HepG2 (cell line): ENCODE measurements at regions not wholly inside any gene's neighbourhood (a gene's known extent, or its start where the extent isn't known, plus 50 kb on each side); places are given as distances from the start of the nearest gene placed in this dataset.

ENCODE experiments used
- ATAC-seq: fragments of 200-7000 bp; cut with Tn5 transposase; 3 replicates; pipeline ENCODE4 v1.9.1; 2020; ENCODE audit warnings: mild to moderate bottlenecking, moderate library complexity
- BruUV-seq: library from RNA; stranded (reverse); fragments of 400-500 nt; replicated peaks from 2 replicates; lab custom pipeline; 2021; lab: Mats Ljungman, UMichigan
- CTCF ChIA-PET: fragments of 300-600 bp; formaldehyde crosslinking; extraction: SDS; loops from one replicate; lab custom pipeline; 2021; ENCODE audit warnings: low total read pairs, inconsistent platforms, low intra/inter-chr PET ratio; lab: Yijun Ruan, JAX
- POLR2A ChIA-PET: fragments of 350-600 bp; sonication (Branson Sonifier 250); formaldehyde crosslinking; loops from one replicate; lab custom pipeline; 2020; ENCODE audit warnings: antibody characterized with exemption, inconsistent platforms; lab: Yijun Ruan, JAX
- DNase-seq: peaks from one replicate; pipeline ENCODE4 v3.0.0-alpha.2; 2015; ENCODE audit warnings: low spot score
- FAIRE-seq: peaks from 3 replicates; lab custom pipeline; 2011; peaks lifted over from hg19 to GRCh38; lab: Jason Lieb, UNC
- H2AFZ ChIP-seq: one replicate; pipeline ENCODE4 v1.6.1; 2011; ENCODE audit warnings: low read length, inconsistent platforms
- H3K27ac ChIP-seq: fragments of 300-600 bp; 3 replicates; pipeline ENCODE4 v1.8.0; 2011; ENCODE audit warnings: mixed run types, mild to moderate bottlenecking, mixed read lengths, low read length, inconsistent platforms; ENCODE audit not compliant: insufficient read depth; ENCODE audit errors: extremely low read length
- H3K27me3 ChIP-seq, 2 experiments: fragments of 200-600 bp in 1 of 2; 2 replicates in 1 of 2; 3 replicates in 1 of 2; pipeline versions ENCODE4 v1.6.0 to v1.8.0; 2011; ENCODE audit warnings: low read length in 2 of 2, mild to moderate bottlenecking in 2 of 2, moderate library complexity in 2 of 2, inconsistent platforms in 1 of 2; ENCODE audit not compliant: insufficient read depth in 2 of 2, control insufficient read depth in 1 of 2
- H3K36me3 ChIP-seq, 2 experiments: fragments of 200-600 bp in 1 of 2; replicated peaks in 1 of 2; 2 replicates in 1 of 2; 3 replicates in 1 of 2; pipeline versions ENCODE4 v1.5.1 to v1.8.0; 2011; ENCODE audit warnings: low read length in 2 of 2, inconsistent platforms in 1 of 2; ENCODE audit not compliant: insufficient read depth in 2 of 2, control insufficient read depth in 1 of 2
- H3K4me1 ChIP-seq: 2 replicates; pipeline ENCODE4 v1.5.1; 2012; ENCODE audit warnings: low read length, inconsistent platforms; ENCODE audit not compliant: insufficient read depth
- H3K4me2 ChIP-seq: 2 replicates; pipeline ENCODE4 v1.6.0; 2011; ENCODE audit warnings: low read depth, low read length, inconsistent platforms
- H3K4me3 ChIP-seq, 3 experiments: fragments of 200-600 bp in 1 of 3; sonication (generic), shearing (Covaris generic) in 1 of 3; replicated peaks in 1 of 3; 2 replicates each; pipeline ENCODE4 v1.5.1; 2011 to 2016; ENCODE audit warnings: low read length in 3 of 3, inconsistent platforms in 2 of 3, low read depth in 2 of 3, mild to moderate bottlenecking in 2 of 3, control low read depth in 1 of 3, mixed read lengths in 1 of 3; ENCODE audit not compliant: insufficient read depth in 1 of 3
- H3K79me2 ChIP-seq: one replicate; pipeline ENCODE4 v1.6.1; 2011; ENCODE audit warnings: low read length, inconsistent platforms; ENCODE audit not compliant: insufficient read depth
- H3K9ac ChIP-seq: 2 replicates; pipeline ENCODE4 v1.6.0; 2011; ENCODE audit warnings: mild to moderate bottlenecking, low read depth, low read length, inconsistent platforms; ENCODE audit not compliant: insufficient read depth
- H3K9me3 ChIP-seq: 2 replicates; pipeline ENCODE4 v1.5.1; 2012; ENCODE audit warnings: mild to moderate bottlenecking, low read length
- H4K20me1 ChIP-seq: 2 replicates; pipeline ENCODE4 v1.6.0; 2011; ENCODE audit warnings: inconsistent platforms, mild to moderate bottlenecking, low read length, moderate library complexity; ENCODE audit not compliant: insufficient read depth
- ARNT ChIP-seq: fragments of 450-650 bp; IDR thresholded peaks from 2 replicates; pipeline ENCODE4 v1.6.1; 2017
- KMT2A ChIP-seq: sonication (generic); formaldehyde crosslinking; IDR thresholded peaks from 2 replicates; pipeline ENCODE4 v1.4.0; 2020; ENCODE audit warnings: missing genetic modification reagents
- MXI1 ChIP-seq: IDR thresholded peaks from 3 replicates; pipeline ENCODE4 v1.6.1; 2012; ENCODE audit warnings: low read depth, low read length, inconsistent platforms, borderline replicate concordance
- SNRNP70 ChIP-seq: fragments of 200-400 bp; formaldehyde crosslinking; IDR thresholded peaks from 2 replicates; pipeline ENCODE4 v1.6.1; 2017; ENCODE audit warnings: mild to moderate bottlenecking, low read depth, low read length, moderate library complexity
- SP140L ChIP-seq: sonication (generic); formaldehyde crosslinking; IDR thresholded peaks from 2 replicates; pipeline ENCODE4 v1.4.0; 2020; ENCODE audit warnings: missing genetic modification reagents, borderline replicate concordance
- SRSF9 ChIP-seq: fragments of 200-400 bp; formaldehyde crosslinking; IDR thresholded peaks from 2 replicates; pipeline ENCODE4 v1.6.1; 2018; ENCODE audit warnings: borderline replicate concordance, mild to moderate bottlenecking, low read depth, low read length; ENCODE audit not compliant: insufficient read depth, poor library complexity, severe bottlenecking
- TCF7 ChIP-seq: sonication (generic); IDR thresholded peaks from 2 replicates; pipeline ENCODE4 v1.6.1; 2016; ENCODE audit warnings: antibody characterized with exemption, low read depth
- ZNF724P ChIP-seq: sonication (generic); formaldehyde crosslinking; IDR thresholded peaks from 2 replicates; pipeline ENCODE4 v1.8.0; 2022; ENCODE audit warnings: missing genetic modification reagents, borderline replicate concordance
- WGBS: methylation state at CpG from one replicate; pipeline ENCODE4 v1.1.6; 2017; ENCODE audit warnings: low lambda C conversion rate; 5-methylcytosine and 5-hydroxymethylcytosine counted together
- in situ Hi-C: cut with HindIII; loops from 2 replicates; pipeline ENCODE4 v1.10.0; 2017; ENCODE audit warnings: low pct_unique_long_range_greater_than_20kb; ENCODE audit not compliant: extremely low pct_ligation_motif_present
- intact Hi-C: fragments of 100-400 bp; cut with micrococcal nuclease; formaldehyde crosslinking; loops from one replicate; pipeline ENCODE4 v1.10.0; 2022; ENCODE audit not compliant: unreplicated experiment
- TF ChIP-seq, protein P1 (sequence below): sonication (generic); formaldehyde crosslinking; IDR thresholded peaks from 2 replicates; pipeline ENCODE4 v1.5.0; 2020; ENCODE audit warnings: mild to moderate bottlenecking, missing genetic modification reagents
- TF ChIP-seq, protein P2 (sequence below), 2 experiments: sonication (generic) in 1 of 2; formaldehyde crosslinking in 1 of 2; IDR thresholded peaks; 2 replicates each; pipeline versions ENCODE4 v1.4.0 to v1.6.1; 2018 to 2020; ENCODE audit warnings: missing genetic modification reagents in 2 of 2, borderline replicate concordance in 1 of 2, low read depth in 1 of 2, mild to moderate bottlenecking in 1 of 2, missing biosample characterization in 1 of 2
- TF ChIP-seq, protein P3 (sequence below): sonication (generic); formaldehyde crosslinking; conservative IDR thresholded peaks from 2 replicates; pipeline ENCODE4 v1.8.0; 2022; ENCODE audit warnings: low read depth, missing genetic modification reagents

DNA sequence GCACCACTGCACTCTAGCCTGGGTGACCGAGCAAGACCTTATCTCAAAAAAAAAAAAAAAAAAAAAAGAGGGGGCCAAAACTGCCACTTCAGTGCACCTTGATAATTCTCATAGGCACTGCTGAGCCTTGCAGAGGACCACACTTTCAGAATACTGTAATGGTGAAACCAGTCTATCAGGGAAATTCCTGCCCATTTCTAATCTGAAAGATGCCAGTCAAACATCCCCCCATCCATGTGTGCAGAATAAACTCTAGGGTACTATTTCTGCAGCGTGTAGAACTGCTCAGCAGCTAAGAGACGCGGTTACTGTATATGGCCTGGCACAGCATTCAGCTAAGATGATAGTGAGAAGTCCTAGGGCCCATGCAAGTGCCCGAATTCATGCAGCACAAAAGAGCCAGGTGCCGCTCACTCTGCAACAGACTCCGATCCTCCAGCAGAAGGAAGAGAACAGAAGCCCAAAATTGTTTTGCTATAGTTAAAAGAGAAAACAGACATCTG, 286.8 kb upstream of the KLF14 start:
- Histone ChIP-seq H3K27me3 (no peaks in the 10 kb centered on the region), H2AFZ (no peak overlapping the region), H3K36me3 (peaks cover 0 to 11% of the 10 kb centered on the region in 2 experiments; a peak in 4 of 5 replicates), H3K9me3 (no peaks in the 10 kb centered on the region), H3K4me2 (no peak overlapping the region), H3K9ac (no peak overlapping the region), H3K27ac (no peak overlapping the region), H4K20me1 (peaks cover 40% of the 10 kb centered on the region; the same call in 1 of the 2 replicates), H3K79me2 (peaks cover 23% of the 10 kb centered on the region)
- in situ Hi-C loops (no loop called here), intact Hi-C loops (no loop called here)
- ChIA-PET CTCF (no interaction called here), POLR2A (no interaction called here)
- no TSS peak for BruUV-seq
- no peak for ATAC-seq
- FAIRE-seq = no peak
- no peak for DNase-seq
- 91% methylated on average over 7 of the region's 7 CpGs for whole genome bisulfite sequencing
- TF ChIP-seq, protein P1, sequence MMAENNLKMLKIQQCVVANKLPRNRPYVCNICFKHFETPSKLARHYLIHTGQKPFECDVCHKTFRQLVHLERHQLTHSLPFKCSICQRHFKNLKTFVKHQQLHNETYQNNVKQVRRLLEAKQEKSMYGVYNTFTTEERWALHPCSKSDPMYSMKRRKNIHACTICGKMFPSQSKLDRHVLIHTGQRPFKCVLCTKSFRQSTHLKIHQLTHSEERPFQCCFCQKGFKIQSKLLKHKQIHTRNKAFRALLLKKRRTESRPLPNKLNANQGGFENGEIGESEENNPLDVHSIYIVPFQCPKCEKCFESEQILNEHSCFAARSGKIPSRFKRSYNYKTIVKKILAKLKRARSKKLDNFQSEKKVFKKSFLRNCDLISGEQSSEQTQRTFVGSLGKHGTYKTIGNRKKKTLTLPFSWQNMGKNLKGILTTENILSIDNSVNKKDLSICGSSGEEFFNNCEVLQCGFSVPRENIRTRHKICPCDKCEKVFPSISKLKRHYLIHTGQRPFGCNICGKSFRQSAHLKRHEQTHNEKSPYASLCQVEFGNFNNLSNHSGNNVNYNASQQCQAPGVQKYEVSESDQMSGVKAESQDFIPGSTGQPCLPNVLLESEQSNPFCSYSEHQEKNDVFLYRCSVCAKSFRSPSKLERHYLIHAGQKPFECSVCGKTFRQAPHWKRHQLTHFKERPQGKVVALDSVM = no peak
- TF ChIP-seq SP140L (no peak), KMT2A (no peak), ARNT (no peak), TCF7 (no peak), SRSF9 (no peak), SNRNP70 (no peak), MXI1 (no peak), ZNF724P (CRISPR knock-in tag) (no peak)
- TF ChIP-seq, protein P2, sequence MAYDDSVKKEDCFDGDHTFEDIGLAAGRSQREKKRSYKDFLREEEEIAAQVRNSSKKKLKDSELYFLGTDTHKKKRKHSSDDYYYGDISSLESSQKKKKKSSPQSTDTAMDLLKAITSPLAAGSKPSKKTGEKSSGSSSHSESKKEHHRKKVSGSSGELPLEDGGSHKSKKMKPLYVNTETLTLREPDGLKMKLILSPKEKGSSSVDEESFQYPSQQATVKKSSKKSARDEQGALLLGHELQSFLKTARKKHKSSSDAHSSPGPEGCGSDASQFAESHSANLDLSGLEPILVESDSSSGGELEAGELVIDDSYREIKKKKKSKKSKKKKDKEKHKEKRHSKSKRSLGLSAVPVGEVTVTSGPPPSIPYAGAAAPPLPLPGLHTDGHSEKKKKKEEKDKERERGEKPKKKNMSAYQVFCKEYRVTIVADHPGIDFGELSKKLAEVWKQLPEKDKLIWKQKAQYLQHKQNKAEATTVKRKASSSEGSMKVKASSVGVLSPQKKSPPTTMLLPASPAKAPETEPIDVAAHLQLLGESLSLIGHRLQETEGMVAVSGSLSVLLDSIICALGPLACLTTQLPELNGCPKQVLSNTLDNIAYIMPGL (CRISPR knock-in tag; IDR thresholded peaks at IDR 0.05; ENCODE audit: borderline replicate concordance in 1 of 2, low read depth in 1 of 2) = no peak
- TF ChIP-seq, protein P3, sequence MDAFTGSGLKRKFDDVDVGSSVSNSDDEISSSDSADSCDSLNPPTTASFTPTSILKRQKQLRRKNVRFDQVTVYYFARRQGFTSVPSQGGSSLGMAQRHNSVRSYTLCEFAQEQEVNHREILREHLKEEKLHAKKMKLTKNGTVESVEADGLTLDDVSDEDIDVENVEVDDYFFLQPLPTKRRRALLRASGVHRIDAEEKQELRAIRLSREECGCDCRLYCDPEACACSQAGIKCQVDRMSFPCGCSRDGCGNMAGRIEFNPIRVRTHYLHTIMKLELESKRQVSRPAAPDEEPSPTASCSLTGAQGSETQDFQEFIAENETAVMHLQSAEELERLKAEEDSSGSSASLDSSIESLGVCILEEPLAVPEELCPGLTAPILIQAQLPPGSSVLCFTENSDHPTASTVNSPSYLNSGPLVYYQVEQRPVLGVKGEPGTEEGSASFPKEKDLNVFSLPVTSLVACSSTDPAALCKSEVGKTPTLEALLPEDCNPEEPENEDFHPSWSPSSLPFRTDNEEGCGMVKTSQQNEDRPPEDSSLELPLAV (CRISPR knock-in tag) = no peak
- TF ChIP-seq, all 625 proteins: peak for 0
- Histone ChIP-seq H3K4me1 (peaks cover 16% of the 10 kb centered on the region), H3K4me3 (no peak overlapping the region)
